ENCODE measurements at regions not wholly inside any gene's neighbourhood (a gene's known extent, or its start where the extent isn't known, plus 50 kb on each side); places are given as distances from the start of the nearest gene placed in this dataset.

DNA sequence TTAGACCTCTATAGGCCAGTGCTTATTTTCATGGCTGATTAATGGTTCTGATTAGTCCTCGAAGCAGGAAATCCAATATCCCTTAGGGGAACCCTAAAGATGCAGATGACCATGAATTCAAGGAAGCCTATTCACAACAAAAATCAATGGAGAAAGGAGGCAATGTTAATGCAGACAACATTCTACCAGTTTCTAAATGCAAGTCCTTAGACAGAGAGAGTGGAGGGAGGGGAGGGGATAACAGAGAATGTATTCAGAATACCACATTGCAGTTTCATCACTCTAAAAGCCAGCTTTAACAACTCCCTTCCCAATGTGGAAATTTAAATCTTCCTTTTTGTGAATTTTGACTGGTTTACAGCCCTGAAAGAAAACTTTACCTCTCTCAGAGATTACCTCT lies 87.1 kb upstream of the POU3F2 start:
- RAD21 ChIA-PET (ENCODE audit: unreplicated experiment), result no interaction called here
- WGBS (ENCODE audit: insufficient coverage, insufficient replicate concordance, low lambda C conversion rate, missing lambda C conversion rate), result 0% methylated on average over 1 of the region's 1 CpG
- H3K27ac ChIP-seq (ENCODE audit: control insufficient read depth, insufficient read depth), result no peak overlapping the region
- no peaks in the 10 kb centered on the region for H4K20me1 ChIP-seq (ENCODE audit: control insufficient read depth, insufficient read depth)
- in situ Hi-C loops (cut with MboI), result no loop called here
- no peaks in the 10 kb centered on the region for H3K79me2 ChIP-seq (ENCODE audit: control insufficient read depth, insufficient read depth, low read length)
- no peak overlapping the region for H3K9ac ChIP-seq (ENCODE audit: control insufficient read depth, insufficient read depth, low read length)
- POLR2A ChIA-PET, result no interaction called here
- intact Hi-C loops (cut with micrococcal nuclease; ENCODE audit: unreplicated experiment), result no loop called here
- DNase-seq (ENCODE audit: low read depth, low spot score), result no peak
- no peak overlapping the region for H3K4me3 ChIP-seq
- no peaks in the 10 kb centered on the region for H3K4me1 ChIP-seq (ENCODE audit: control insufficient read depth, insufficient read depth, low read length)
- TF ChIP-seq PML (IDR thresholded peaks at IDR 0.05; ENCODE audit: low read length) (no peak), HDAC6 (IDR thresholded peaks at IDR 0.05; ENCODE audit: unreplicated experiment) (no peak), ZNF592 (IDR thresholded peaks at IDR 0.05) (no peak), BHLHE40 (IDR thresholded peaks at IDR 0.05; ENCODE audit: borderline replicate concordance in 1 of 2, low read depth in 2 of 2, low read length in 1 of 2) (no peak), CHD4 (IDR thresholded peaks at IDR 0.05) (no peak), CHD2 (IDR thresholded peaks at IDR 0.05; ENCODE audit: borderline replicate concordance, low read depth, low read length) (no peak), BACH1 (IDR thresholded peaks at IDR 0.05; ENCODE audit: borderline replicate concordance) (no peak), KDM1A (IDR thresholded peaks at IDR 0.05; ENCODE audit: borderline replicate concordance) (no peak), ATF2 (IDR thresholded peaks at IDR 0.05; ENCODE audit: low read length) (no peak), ZNF24 (IDR thresholded peaks at IDR 0.05) (no peak), ETV6 (conservative IDR thresholded peaks at IDR 0.05 in 1 of 2, IDR thresholded peaks at IDR 0.05 in 1 of 2; ENCODE audit: borderline replicate concordance in 1 of 2, low read depth in 1 of 2) (no peak), HSF1 (IDR thresholded peaks at IDR 0.05; ENCODE audit: low read depth, low read length) (no peak), SREBF2 (IDR thresholded peaks at IDR 0.05; ENCODE audit: low read length) (no peak), ZZZ3 (IDR thresholded peaks at IDR 0.05; ENCODE audit: control insufficient read depth, insufficient read length, low read depth) (no peak), NBN (IDR thresholded peaks at IDR 0.05) (no peak), SP1 (IDR thresholded peaks at IDR 0.05; ENCODE audit: low read depth, low read length) (no peak), ATF7 (IDR thresholded peaks at IDR 0.05; ENCODE audit: low read depth) (no peak), SPI1 (IDR thresholded peaks at IDR 0.05; ENCODE audit: borderline replicate concordance, insufficient read depth, low read depth, low read length) (no peak)
- TF ChIP-seq, protein P1, sequence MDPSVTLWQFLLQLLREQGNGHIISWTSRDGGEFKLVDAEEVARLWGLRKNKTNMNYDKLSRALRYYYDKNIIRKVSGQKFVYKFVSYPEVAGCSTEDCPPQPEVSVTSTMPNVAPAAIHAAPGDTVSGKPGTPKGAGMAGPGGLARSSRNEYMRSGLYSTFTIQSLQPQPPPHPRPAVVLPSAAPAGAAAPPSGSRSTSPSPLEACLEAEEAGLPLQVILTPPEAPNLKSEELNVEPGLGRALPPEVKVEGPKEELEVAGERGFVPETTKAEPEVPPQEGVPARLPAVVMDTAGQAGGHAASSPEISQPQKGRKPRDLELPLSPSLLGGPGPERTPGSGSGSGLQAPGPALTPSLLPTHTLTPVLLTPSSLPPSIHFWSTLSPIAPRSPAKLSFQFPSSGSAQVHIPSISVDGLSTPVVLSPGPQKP (IDR thresholded peaks at IDR 0.05; ENCODE audit: low read depth, low read length), result no peak
- H3K36me3 ChIP-seq (ENCODE audit: control insufficient read depth in 2 of 2, insufficient read depth in 2 of 2, low read length in 1 of 2), result no peaks in the 10 kb centered on the region
- no peak for ATAC-seq
- H3K9me3 ChIP-seq (replicated peaks; ENCODE audit: control insufficient read depth, insufficient read depth, low read length), result no peaks in the 10 kb centered on the region
- CTCF ChIA-PET, result no interaction called here
- SMC1A ChIA-PET (ENCODE audit: uncharacterized antibody, unreplicated experiment), result no interaction called here
- no peaks in the 10 kb centered on the region; a peak in 1 of 4 replicates for H3K27me3 ChIP-seq (replicated peaks in 1 of 2; ENCODE audit: control insufficient read depth in 2 of 2, insufficient read depth in 2 of 2, low read length in 1 of 2)
- no TSS peak for BruUV-seq (replicated peaks)
- no peak overlapping the region for H3K4me2 ChIP-seq (ENCODE audit: control insufficient read depth, insufficient read depth)
- no peak for FAIRE-seq
- no peak overlapping the region for H2AFZ ChIP-seq (ENCODE audit: control insufficient read depth, low read depth, low read length)

Data from GM12878 (cell line).